HUES64 (cell line): ENCODE measurements at regions not wholly inside any gene's neighbourhood (a gene's known extent, or its start where the extent isn't known, plus 50 kb on each side); places are given as distances from the start of the nearest gene placed in this dataset.

Experiments used
- H3K27ac ChIP-seq: 2 replicates; pipeline ENCODE4 v1.7.0; 2013; ENCODE audit warnings: low read depth, low read length, inconsistent platforms
- H3K27me3 ChIP-seq: 2 replicates; pipeline ENCODE4 v1.6.1; 2013; ENCODE audit warnings: mild to moderate bottlenecking, low read length; ENCODE audit not compliant: insufficient read depth
- H3K36me3 ChIP-seq: 2 replicates; pipeline ENCODE4 v1.6.1; 2013; ENCODE audit warnings: mild to moderate bottlenecking, low read length; ENCODE audit not compliant: insufficient read depth
- H3K4me1 ChIP-seq: 2 replicates; pipeline ENCODE4 v1.6.1; 2013; ENCODE audit warnings: mild to moderate bottlenecking, low read length, moderate library complexity; ENCODE audit not compliant: insufficient read depth
- H3K4me3 ChIP-seq: 2 replicates; pipeline ENCODE4 v1.5.1; 2013; ENCODE audit warnings: mild to moderate bottlenecking, low read length, moderate library complexity
- H3K9ac ChIP-seq: 2 replicates; pipeline ENCODE4 v1.6.1; 2013; ENCODE audit warnings: mild to moderate bottlenecking, low read depth, low read length
- H3K9me3 ChIP-seq: 2 replicates; pipeline ENCODE4 v1.6.1; 2013; ENCODE audit warnings: low read depth, low read length; ENCODE audit not compliant: insufficient read depth
- WGBS: fragments of 150-250, 120-280 bp; methylation state at CpG from one replicate; pipeline ENCODE4 v1.1.7; 2013; ENCODE audit warnings: missing lambda C conversion rate; 5-methylcytosine and 5-hydroxymethylcytosine counted together

DNA sequence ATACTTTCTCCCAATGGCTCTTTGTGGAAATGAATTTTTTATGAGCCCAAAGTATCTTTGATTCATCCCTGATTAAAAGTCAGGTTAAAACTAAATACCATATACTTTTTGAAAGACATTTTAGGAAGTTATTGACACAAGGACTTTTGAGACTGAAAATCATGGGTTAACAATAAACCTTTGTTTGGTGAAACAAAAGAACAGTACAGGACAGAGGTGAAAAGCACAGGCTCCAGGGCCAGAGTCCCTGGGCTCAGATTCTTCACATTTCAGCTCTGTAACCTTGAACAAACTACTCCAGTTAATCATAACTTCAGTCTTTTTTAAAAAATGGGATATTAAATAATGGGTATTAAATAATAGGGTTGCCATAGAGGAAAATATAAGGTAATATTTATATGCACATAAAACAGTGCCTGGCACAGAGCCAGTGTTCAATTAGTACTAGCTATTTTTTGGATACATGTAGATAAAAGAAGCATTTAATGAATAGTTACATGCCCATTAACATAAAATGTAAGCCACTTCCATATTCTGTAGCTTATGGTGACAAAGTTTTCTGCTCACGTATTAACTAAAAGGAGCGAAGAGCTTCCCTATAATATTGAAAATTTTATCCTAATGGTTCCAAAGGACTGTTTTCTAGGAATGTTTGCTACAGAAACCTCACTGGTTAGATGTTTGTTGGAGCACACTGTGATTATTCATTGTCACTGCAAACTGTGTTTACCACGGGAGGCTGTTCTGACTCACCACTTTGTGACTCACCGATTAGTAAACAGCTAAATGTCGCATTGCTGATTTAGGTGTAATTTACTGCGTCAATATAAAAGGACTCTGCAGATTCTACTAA, 255.4 kb downstream of the DAD1 start:
- Histone ChIP-seq H3K4me3 (no peak overlapping the region), H3K27ac (peak overlapping the region; percentile 77), H3K4me1 (peaks cover 32% of the 10 kb centered on the region), H3K9ac (peak overlapping the region; percentile 11; the same call in 1 of the 2 replicates), H3K9me3 (peaks cover 22% of the 10 kb centered on the region), H3K27me3 (no peaks in the 10 kb centered on the region), H3K36me3 (no peaks in the 10 kb centered on the region)
- 50% methylated on average over 5 of the region's 6 CpGs for WGBS

DNA sequence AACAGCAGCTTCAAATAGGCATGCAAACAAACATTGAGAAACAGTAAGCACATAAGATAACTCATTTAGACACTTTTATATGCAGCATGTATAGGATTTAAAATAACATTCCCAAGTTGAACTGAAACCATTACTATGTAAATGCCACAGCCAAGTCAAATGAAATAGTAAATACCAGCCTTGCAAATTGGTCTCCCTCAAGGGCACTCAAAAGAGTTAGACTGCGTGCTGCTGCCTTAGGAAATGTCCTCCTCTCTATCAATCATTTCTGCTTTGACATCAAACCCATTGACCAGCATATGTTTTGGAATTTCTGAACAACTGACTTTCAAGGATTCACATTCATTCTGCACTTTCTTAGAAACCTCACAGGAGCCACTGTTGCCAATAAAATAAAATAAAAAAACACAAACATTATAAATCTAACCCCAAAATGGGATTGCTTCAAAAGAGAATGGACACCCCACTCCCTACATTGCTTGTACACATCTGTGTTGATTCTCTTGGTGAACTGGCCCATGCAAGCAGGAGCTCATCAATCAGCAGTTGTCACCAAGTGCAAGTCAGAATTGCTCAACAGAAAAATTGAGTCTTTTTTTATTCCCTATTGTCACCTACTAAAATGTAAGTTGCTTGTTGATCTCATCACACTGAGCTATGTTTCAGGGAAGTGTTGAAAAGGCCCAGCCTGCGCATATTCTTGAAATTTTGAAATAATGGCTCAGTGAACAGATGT, 256.2 kb downstream of the DAD1 start:
- no peaks in the 10 kb centered on the region for H3K27me3 ChIP-seq
- WGBS: 57% methylated on average over 2 of the region's 2 CpGs
- no peaks in the 10 kb centered on the region for H3K36me3 ChIP-seq
- H3K4me3 ChIP-seq: no peak overlapping the region; the same call in 1 of the 2 replicates
- H3K9me3 ChIP-seq: peaks cover 29% of the 10 kb centered on the region
- H3K27ac ChIP-seq: peak overlapping the region; percentile 77
- H3K9ac ChIP-seq: no peak overlapping the region
- H3K4me1 ChIP-seq: peaks cover 32% of the 10 kb centered on the region

DNA sequence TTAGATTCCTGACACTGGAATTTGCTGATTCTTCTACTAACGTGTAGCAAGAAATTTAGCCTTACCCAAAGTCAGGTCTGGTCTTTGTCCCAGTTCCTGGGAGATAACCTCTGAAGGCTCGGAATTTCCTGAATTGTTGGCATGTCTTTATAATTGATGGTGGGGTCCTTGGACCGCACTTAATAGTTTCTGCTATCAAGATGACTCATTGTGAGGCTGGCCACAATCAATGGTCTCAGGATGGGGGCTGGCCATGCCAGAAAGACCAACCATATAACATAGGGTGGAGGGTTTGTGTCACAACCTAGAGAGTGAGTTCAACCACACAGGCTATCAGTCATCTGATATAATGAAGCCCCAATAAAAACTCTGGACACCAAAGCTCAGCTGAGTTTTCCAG, 259.7 kb downstream of the DAD1 start:
- 84% methylated on average over 3 of the region's 3 CpGs for WGBS
- peaks cover 25% of the 10 kb centered on the region for H3K4me1 ChIP-seq
- H3K4me3 ChIP-seq: no peak overlapping the region

DNA sequence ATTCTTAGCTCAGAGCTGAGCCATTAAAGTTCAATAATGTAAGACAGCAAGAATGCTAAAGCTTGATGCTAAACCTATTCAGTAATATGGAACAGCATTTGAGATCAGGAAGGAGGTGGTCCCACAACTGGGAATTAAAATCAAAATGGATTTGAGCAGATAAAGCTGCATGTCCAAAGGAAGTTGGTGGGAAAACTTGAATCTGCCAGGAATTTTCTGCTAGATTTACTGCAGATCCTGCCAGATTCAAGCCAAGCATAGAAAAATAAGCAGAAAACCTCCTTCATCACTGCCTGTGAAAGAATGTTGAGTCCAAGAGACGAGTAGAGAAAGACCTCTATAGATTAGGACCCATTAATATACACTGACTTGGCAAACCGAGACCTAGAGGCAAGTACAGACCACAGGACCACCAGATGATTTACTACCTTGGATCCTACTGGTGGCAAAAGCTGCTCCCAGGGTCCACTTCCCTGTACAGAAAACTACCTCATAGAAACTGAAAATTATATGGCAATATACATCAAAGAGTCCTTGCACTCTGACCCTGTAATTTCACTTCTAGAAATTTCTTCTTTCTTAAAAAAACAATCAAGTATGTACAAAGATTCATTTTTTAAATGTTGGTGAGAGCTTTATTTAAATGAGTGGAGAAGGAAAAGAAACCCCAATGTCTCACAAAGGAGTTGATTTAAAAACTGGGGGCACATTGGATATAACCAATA, 263.2 kb downstream of the DAD1 start:
- 100% methylated on average over 2 of the region's 2 CpGs for WGBS
- Histone ChIP-seq H3K27me3 (no peaks in the 10 kb centered on the region), H3K4me3 (no peak overlapping the region), H3K4me1 (no peaks in the 10 kb centered on the region), H3K36me3 (no peaks in the 10 kb centered on the region), H3K9ac (no peak overlapping the region), H3K27ac (no peak overlapping the region), H3K9me3 (peaks cover 40% of the 10 kb centered on the region)

More for the DNA sequence above, 259.7 kb downstream of the DAD1 start:
- no peaks in the 10 kb centered on the region for H3K36me3 ChIP-seq
- peaks cover 42% of the 10 kb centered on the region for H3K9me3 ChIP-seq
- H3K9ac ChIP-seq: no peak overlapping the region
- no peaks in the 10 kb centered on the region for H3K27me3 ChIP-seq
- no peak overlapping the region for H3K27ac ChIP-seq

DNA sequence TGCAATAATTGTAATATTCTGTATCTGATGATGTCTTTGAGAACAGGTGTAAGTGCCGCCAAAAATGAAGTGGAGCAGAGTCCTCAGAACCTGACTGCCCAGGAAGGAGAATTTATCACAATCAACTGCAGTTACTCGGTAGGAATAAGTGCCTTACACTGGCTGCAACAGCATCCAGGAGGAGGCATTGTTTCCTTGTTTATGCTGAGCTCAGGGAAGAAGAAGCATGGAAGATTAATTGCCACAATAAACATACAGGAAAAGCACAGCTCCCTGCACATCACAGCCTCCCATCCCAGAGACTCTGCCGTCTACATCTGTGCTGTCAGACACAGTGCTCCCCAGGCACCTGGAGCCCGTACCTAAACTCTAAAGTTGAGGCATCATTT, 268.7 kb downstream of the DAD1 start:
- Histone ChIP-seq H3K4me1 (no peaks in the 10 kb centered on the region), H3K9me3 (no peaks in the 10 kb centered on the region), H3K27me3 (no peaks in the 10 kb centered on the region), H3K27ac (no peak overlapping the region), H3K4me3 (no peak overlapping the region), H3K9ac (no peak overlapping the region), H3K36me3 (no peaks in the 10 kb centered on the region)
- WGBS: 76% methylated on average over 4 of the region's 4 CpGs

DNA sequence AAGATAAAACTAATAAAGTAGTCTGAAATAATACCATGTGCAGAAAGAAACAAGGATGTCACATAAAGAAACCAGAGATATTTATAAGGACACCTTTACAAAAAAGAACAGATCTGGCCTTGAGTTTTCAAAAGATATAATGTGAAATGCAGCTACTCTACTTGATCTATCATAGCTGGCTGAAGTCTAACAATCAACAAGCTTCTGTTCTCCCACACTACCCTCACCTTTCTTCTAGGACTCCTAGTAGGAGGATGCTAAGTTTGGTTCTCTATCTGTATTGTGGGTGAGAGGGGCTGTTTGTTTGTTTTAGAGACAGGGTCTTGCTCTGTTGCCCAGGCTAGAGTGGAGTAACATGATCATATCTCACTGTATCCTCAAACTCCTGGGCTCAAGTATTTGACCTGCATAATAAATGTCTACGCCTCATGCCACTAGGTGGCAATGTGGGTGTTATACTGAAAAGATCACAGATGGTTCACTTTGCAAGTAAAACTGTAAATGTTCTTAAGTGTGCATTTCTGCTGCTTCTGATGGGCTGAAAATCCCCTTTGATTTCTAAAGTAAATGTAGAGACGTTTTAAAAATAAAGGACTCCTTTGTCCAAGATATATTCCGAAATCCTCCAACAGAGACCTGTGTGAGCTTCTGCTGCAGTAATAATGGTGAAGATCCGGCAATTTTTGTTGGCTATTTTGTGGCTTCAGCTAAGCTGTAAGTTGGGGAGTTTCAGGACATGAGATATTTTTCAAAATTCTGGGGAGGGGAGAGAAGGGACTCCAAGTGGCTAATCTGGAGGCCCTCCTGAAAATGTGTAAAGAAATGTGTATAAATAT, 269.3 kb downstream of the DAD1 start:
- no peaks in the 10 kb centered on the region for H3K4me1 ChIP-seq
- H3K27me3 ChIP-seq: no peaks in the 10 kb centered on the region
- no peaks in the 10 kb centered on the region for H3K9me3 ChIP-seq
- H3K27ac ChIP-seq: no peak overlapping the region
- no peak overlapping the region for H3K9ac ChIP-seq
- no peaks in the 10 kb centered on the region for H3K36me3 ChIP-seq
- 55% methylated on average over 4 of the region's 4 CpGs for WGBS
- no peak overlapping the region for H3K4me3 ChIP-seq

DNA sequence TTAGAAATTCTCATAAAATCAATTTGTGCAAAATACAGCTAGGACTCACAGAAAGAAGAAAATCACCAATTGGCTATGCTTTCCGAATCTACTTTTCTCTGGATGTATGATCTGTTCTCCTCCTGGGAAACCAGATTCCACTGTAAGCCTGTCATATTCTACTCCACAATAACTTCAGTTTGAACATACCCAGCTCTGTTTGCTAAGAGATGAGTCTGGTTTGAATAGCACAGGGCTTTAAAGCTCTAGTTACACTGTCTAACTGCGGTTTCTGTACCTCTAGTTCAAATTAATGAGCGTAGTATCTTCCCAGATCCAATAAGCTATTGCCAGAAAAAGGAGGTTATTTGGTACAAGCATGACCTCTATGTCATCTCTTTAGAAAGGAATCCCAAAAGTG, 270.1 kb downstream of the DAD1 start:
- H3K27ac ChIP-seq: no peak overlapping the region
- no peaks in the 10 kb centered on the region for H3K27me3 ChIP-seq
- no peaks in the 10 kb centered on the region for H3K36me3 ChIP-seq
- H3K9ac ChIP-seq: no peak overlapping the region
- H3K4me3 ChIP-seq: no peak overlapping the region
- H3K4me1 ChIP-seq: no peaks in the 10 kb centered on the region
- no peaks in the 10 kb centered on the region for H3K9me3 ChIP-seq
- WGBS: 96% methylated on average over 3 of the region's 3 CpGs

DNA sequence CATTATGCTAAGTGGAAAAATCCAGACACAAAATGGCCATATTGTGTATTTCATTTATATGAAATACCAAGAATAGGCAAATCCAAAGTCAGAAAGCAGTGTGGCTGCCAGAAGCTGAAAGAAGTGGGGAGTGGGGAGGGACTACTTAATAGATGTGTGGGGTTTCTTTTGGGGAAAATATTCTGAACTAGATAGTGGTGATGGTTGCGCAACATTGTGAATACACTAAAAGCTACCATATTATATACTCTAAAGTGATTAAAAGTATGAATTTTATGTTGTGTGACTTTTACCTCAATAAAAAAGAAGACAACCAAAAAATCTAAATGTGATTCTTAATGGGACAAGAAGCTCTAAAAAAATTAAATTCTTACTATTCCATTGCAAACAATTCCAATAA, 272.6 kb downstream of the DAD1 start:
- Histone ChIP-seq H3K9ac (no peak overlapping the region), H3K27me3 (no peaks in the 10 kb centered on the region), H3K9me3 (no peaks in the 10 kb centered on the region), H3K4me3 (no peak overlapping the region), H3K36me3 (no peaks in the 10 kb centered on the region), H3K4me1 (no peaks in the 10 kb centered on the region), H3K27ac (no peak overlapping the region)
- WGBS: no CpG with 5 or more reads among the region's 1 CpG

DNA sequence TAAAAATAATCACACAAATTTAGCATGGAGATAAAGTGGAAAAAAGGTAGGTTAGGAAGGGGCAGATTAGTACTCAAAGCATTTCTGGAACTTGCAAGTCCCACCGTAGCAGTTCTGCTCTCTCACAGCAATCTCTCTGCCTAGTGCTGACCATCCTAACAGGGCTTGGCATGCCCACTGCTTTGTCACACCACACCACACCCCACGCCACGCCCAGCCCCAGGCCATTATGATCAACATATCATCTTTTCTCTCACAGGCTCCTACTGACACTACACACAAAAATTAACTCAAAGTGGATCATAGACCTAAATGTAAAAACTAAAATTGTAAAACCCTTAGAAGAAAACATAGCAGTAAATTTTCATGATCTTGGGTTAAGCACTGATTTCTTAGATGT, 273.7 kb downstream of the DAD1 start:
- Histone ChIP-seq H3K9ac (no peak overlapping the region), H3K36me3 (no peaks in the 10 kb centered on the region), H3K27me3 (no peaks in the 10 kb centered on the region), H3K4me1 (no peaks in the 10 kb centered on the region), H3K27ac (no peak overlapping the region), H3K9me3 (no peaks in the 10 kb centered on the region), H3K4me3 (no peak overlapping the region)
- 89% methylated on average over 3 of the region's 3 CpGs for WGBS

DNA sequence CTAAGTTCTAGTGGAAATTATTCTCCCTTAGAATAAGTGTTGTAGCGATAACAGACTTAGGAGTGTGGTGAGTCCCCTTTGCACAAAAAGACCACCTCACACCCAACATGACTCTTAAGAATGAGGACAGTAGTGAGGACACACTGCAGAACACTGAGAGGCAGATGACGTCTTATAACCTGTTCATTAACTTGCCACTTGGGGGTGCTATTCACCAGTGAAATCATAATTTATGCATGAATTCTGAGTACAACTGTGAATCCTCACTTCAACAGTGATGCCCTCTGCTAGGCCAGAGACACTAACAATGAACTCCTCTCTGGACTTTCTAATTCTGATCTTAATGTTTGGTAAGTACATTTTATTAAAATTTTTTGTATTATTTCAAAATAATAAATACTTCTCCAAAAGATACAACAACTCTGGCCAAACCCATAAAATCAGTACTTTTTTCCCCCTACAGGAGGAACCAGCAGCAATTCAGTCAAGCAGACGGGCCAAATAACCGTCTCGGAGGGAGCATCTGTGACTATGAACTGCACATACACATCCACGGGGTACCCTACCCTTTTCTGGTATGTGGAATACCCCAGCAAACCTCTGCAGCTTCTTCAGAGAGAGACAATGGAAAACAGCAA, 274.7 kb downstream of the DAD1 start:
- Histone ChIP-seq H3K27me3 (no peaks in the 10 kb centered on the region), H3K36me3 (no peaks in the 10 kb centered on the region), H3K9ac (no peak overlapping the region), H3K27ac (no peak overlapping the region), H3K9me3 (no peaks in the 10 kb centered on the region), H3K4me1 (no peaks in the 10 kb centered on the region), H3K4me3 (no peak overlapping the region)
- WGBS: 70% methylated on average over 5 of the region's 6 CpGs
